ENCODE measurements at regions not wholly inside any gene's neighbourhood (a gene's known extent, or its start where the extent isn't known, plus 50 kb on each side); places are given as distances from the start of the nearest gene placed in this dataset.

- H3K4ac ChIP-seq (ENCODE audit: low read depth, low read length): no peak overlapping the region
- H3K9ac ChIP-seq (ENCODE audit: low read length): no peak overlapping the region
- H3K79me2 ChIP-seq (ENCODE audit: control insufficient read depth, insufficient read depth, low read length): no peaks in the 10 kb centered on the region
- no peak overlapping the region for H3K4me2 ChIP-seq (ENCODE audit: low read length)
- no peak overlapping the region for H2BK120ac ChIP-seq (ENCODE audit: low read depth, low read length)
- H3K36me3 ChIP-seq (ENCODE audit: control insufficient read depth, insufficient read depth, low read length): no peaks in the 10 kb centered on the region
- WGBS (ENCODE audit: extremely low coverage, insufficient coverage, low lambda C conversion rate): no CpG with 5 or more reads among the region's 4 CpGs
- no peak overlapping the region for H3K23ac ChIP-seq (ENCODE audit: low read length)
- no peak overlapping the region for H2BK15ac ChIP-seq (replicated peaks; ENCODE audit: low read depth)
- no peaks in the 10 kb centered on the region for H3K4me1 ChIP-seq (ENCODE audit: control insufficient read depth, low read depth, low read length)
- no peaks in the 10 kb centered on the region for H3K27me3 ChIP-seq (ENCODE audit: insufficient read depth, low read length, poor library complexity)
- no peak overlapping the region for H3K18ac ChIP-seq (ENCODE audit: low read length)
- H4K5ac ChIP-seq (ENCODE audit: low read length): no peak overlapping the region
- H4K8ac ChIP-seq (ENCODE audit: low read depth, low read length): no peak overlapping the region
- H3K27ac ChIP-seq (ENCODE audit: low read depth, low read length): no peak overlapping the region
- no peak overlapping the region for H2BK5ac ChIP-seq (ENCODE audit: low read length)
- no peak overlapping the region for H2AK5ac ChIP-seq (ENCODE audit: low read length)
- no peak for DNase-seq
- H3K56ac ChIP-seq (ENCODE audit: low read length): no peak overlapping the region
- no peak overlapping the region for H3K4me3 ChIP-seq (ENCODE audit: low read length)
- H3K79me1 ChIP-seq (ENCODE audit: low read length): no peaks in the 10 kb centered on the region
Observed at GRCh38 chrX:13432414-13433297, 112.8 kb upstream of the ATXN3L start.

GRCh38 chrX:13430136-13430827, 110.4 kb upstream of the ATXN3L start:
- no peak overlapping the region for H4K8ac ChIP-seq (ENCODE audit: low read depth, low read length)
- no CpG with 5 or more reads among the region's 6 CpGs for WGBS (ENCODE audit: extremely low coverage, insufficient coverage, low lambda C conversion rate)

GRCh38 chrX:13428053-13428786, 108.4 kb upstream of the ATXN3L start:
- H3K23ac ChIP-seq (ENCODE audit: low read length): no peak overlapping the region
- H4K5ac ChIP-seq (ENCODE audit: low read length): no peak overlapping the region
- no peak overlapping the region for H3K4ac ChIP-seq (ENCODE audit: low read depth, low read length)
- no peak overlapping the region for H3K9ac ChIP-seq (ENCODE audit: low read length)
- peak; percentile 16 for DNase-seq
- no peaks in the 10 kb centered on the region for H3K79me2 ChIP-seq (ENCODE audit: control insufficient read depth, insufficient read depth, low read length)
- H3K79me1 ChIP-seq (ENCODE audit: low read length): no peaks in the 10 kb centered on the region
- no peaks in the 10 kb centered on the region for H3K36me3 ChIP-seq (ENCODE audit: control insufficient read depth, insufficient read depth, low read length)
- no peaks in the 10 kb centered on the region for H3K4me1 ChIP-seq (ENCODE audit: control insufficient read depth, low read depth, low read length)
- H3K4me2 ChIP-seq (ENCODE audit: low read length): no peak overlapping the region
- no peak overlapping the region for H2AK5ac ChIP-seq (ENCODE audit: low read length)
- H3K56ac ChIP-seq (ENCODE audit: low read length): no peak overlapping the region
- H2BK5ac ChIP-seq (ENCODE audit: low read length): no peak overlapping the region
- no peaks in the 10 kb centered on the region for H3K27me3 ChIP-seq (ENCODE audit: insufficient read depth, low read length, poor library complexity)
- H2BK15ac ChIP-seq (replicated peaks; ENCODE audit: low read depth): no peak overlapping the region
- no peak overlapping the region for H3K4me3 ChIP-seq (ENCODE audit: low read length)
- no peak overlapping the region for H3K18ac ChIP-seq (ENCODE audit: low read length)
- WGBS (ENCODE audit: extremely low coverage, insufficient coverage, low lambda C conversion rate): no CpG with 5 or more reads among the region's 5 CpGs
- no peak overlapping the region for H2BK120ac ChIP-seq (ENCODE audit: low read depth, low read length)
- H3K27ac ChIP-seq (ENCODE audit: low read depth, low read length): no peak overlapping the region
- no peak overlapping the region for H4K8ac ChIP-seq (ENCODE audit: low read depth, low read length)

More at GRCh38 chrX:13430136-13430827, 110.4 kb upstream of the ATXN3L start:
- Histone ChIP-seq H3K4me3 (ENCODE audit: low read length) (no peak overlapping the region), H2AK5ac (ENCODE audit: low read length) (no peak overlapping the region), H3K23ac (ENCODE audit: low read length) (no peak overlapping the region), H3K79me2 (ENCODE audit: control insufficient read depth, insufficient read depth, low read length) (no peaks in the 10 kb centered on the region), H3K79me1 (ENCODE audit: low read length) (no peaks in the 10 kb centered on the region), H3K4me1 (ENCODE audit: control insufficient read depth, low read depth, low read length) (no peaks in the 10 kb centered on the region), H3K36me3 (ENCODE audit: control insufficient read depth, insufficient read depth, low read length) (no peaks in the 10 kb centered on the region), H4K5ac (ENCODE audit: low read length) (no peak overlapping the region), H2BK120ac (ENCODE audit: low read depth, low read length) (no peak overlapping the region), H3K27me3 (ENCODE audit: insufficient read depth, low read length, poor library complexity) (no peaks in the 10 kb centered on the region), H3K56ac (ENCODE audit: low read length) (no peak overlapping the region), H3K9ac (ENCODE audit: low read length) (no peak overlapping the region), H3K4ac (ENCODE audit: low read depth, low read length) (no peak overlapping the region), H2BK15ac (replicated peaks; ENCODE audit: low read depth) (no peak overlapping the region), H2BK5ac (ENCODE audit: low read length) (no peak overlapping the region), H3K4me2 (ENCODE audit: low read length) (no peak overlapping the region), H3K18ac (ENCODE audit: low read length) (no peak overlapping the region), H3K27ac (ENCODE audit: low read depth, low read length) (no peak overlapping the region)
- peak; percentile 11 for DNase-seq

- Histone ChIP-seq H4K8ac (ENCODE audit: low read depth, low read length) (no peak overlapping the region), H3K56ac (ENCODE audit: low read length) (no peak overlapping the region), H3K79me2 (ENCODE audit: control insufficient read depth, insufficient read depth, low read length) (no peaks in the 10 kb centered on the region), H2BK120ac (ENCODE audit: low read depth, low read length) (no peak overlapping the region), H3K79me1 (ENCODE audit: low read length) (no peaks in the 10 kb centered on the region), H3K9ac (ENCODE audit: low read length) (no peak overlapping the region), H3K18ac (ENCODE audit: low read length) (no peak overlapping the region), H2BK15ac (replicated peaks; ENCODE audit: low read depth) (no peak overlapping the region), H2AK5ac (ENCODE audit: low read length) (no peak overlapping the region), H3K4me1 (ENCODE audit: control insufficient read depth, low read depth, low read length) (no peaks in the 10 kb centered on the region), H3K4ac (ENCODE audit: low read depth, low read length) (no peak overlapping the region), H4K5ac (ENCODE audit: low read length) (no peak overlapping the region), H3K36me3 (ENCODE audit: control insufficient read depth, insufficient read depth, low read length) (no peaks in the 10 kb centered on the region), H2BK5ac (ENCODE audit: low read length) (no peak overlapping the region), H3K27ac (ENCODE audit: low read depth, low read length) (no peak overlapping the region), H3K27me3 (ENCODE audit: insufficient read depth, low read length, poor library complexity) (no peaks in the 10 kb centered on the region), H3K4me2 (ENCODE audit: low read length) (no peak overlapping the region), H3K4me3 (ENCODE audit: low read length) (no peak overlapping the region), H3K23ac (ENCODE audit: low read length) (no peak overlapping the region)
- no peak for DNase-seq
- WGBS (ENCODE audit: extremely low coverage, insufficient coverage, low lambda C conversion rate): no CpG with 5 or more reads among the region's 5 CpGs
Observed at GRCh38 chrX:13427441-13428052, 107.7 kb upstream of the ATXN3L start.

GRCh38 chrX:13420545-13421183, 100.8 kb upstream of the ATXN3L start:
- H4K5ac ChIP-seq (ENCODE audit: low read length): no peak overlapping the region
- no peaks in the 10 kb centered on the region for H3K79me2 ChIP-seq (ENCODE audit: control insufficient read depth, insufficient read depth, low read length)
- no peak overlapping the region for H2AK5ac ChIP-seq (ENCODE audit: low read length)
- H2BK120ac ChIP-seq (ENCODE audit: low read depth, low read length): no peak overlapping the region
- H4K8ac ChIP-seq (ENCODE audit: low read depth, low read length): no peak overlapping the region
- H3K9ac ChIP-seq (ENCODE audit: low read length): no peak overlapping the region
- H3K18ac ChIP-seq (ENCODE audit: low read length): no peak overlapping the region
- no peak overlapping the region for H3K27ac ChIP-seq (ENCODE audit: low read depth, low read length)
- no peak overlapping the region for H3K4me2 ChIP-seq (ENCODE audit: low read length)
- H3K36me3 ChIP-seq (ENCODE audit: control insufficient read depth, insufficient read depth, low read length): no peaks in the 10 kb centered on the region
- H3K79me1 ChIP-seq (ENCODE audit: low read length): no peaks in the 10 kb centered on the region
- DNase-seq: no peak
- H2BK15ac ChIP-seq (replicated peaks; ENCODE audit: low read depth): peak overlapping the region; percentile 19
- H3K27me3 ChIP-seq (ENCODE audit: insufficient read depth, low read length, poor library complexity): no peaks in the 10 kb centered on the region
- no peak overlapping the region for H3K56ac ChIP-seq (ENCODE audit: low read length)
- no peak overlapping the region for H3K4ac ChIP-seq (ENCODE audit: low read depth, low read length)
- H3K4me3 ChIP-seq (ENCODE audit: low read length): no peak overlapping the region
- no peak overlapping the region for H2BK5ac ChIP-seq (ENCODE audit: low read length)
- H3K23ac ChIP-seq (ENCODE audit: low read length): no peak overlapping the region
- no CpG with 5 or more reads among the region's 4 CpGs for WGBS (ENCODE audit: extremely low coverage, insufficient coverage, low lambda C conversion rate)
- H3K4me1 ChIP-seq (ENCODE audit: control insufficient read depth, low read depth, low read length): no peaks in the 10 kb centered on the region
